Loucy (cell line): ENCODE measurements at regions not wholly inside any gene's neighbourhood (a gene's known extent, or its start where the extent isn't known, plus 50 kb on each side); places are given as distances from the start of the nearest gene placed in this dataset.

Source experiments
- H2AFZ ChIP-seq: fragments of 200-600 bp; sonication (generic); 2 replicates; pipeline ENCODE4 v1.6.0; 2016; ENCODE audit warnings: antibody characterized with exemption, mild to moderate bottlenecking, low read length, moderate library complexity
- H3F3A ChIP-seq: fragments of 200-600 bp; 2 replicates; pipeline ENCODE4 v1.6.0; 2016; ENCODE audit warnings: antibody characterized with exemption, low read depth, mild to moderate bottlenecking
- H3K27me3 ChIP-seq: fragments of 200-600 bp; sonication (generic); 2 replicates; pipeline ENCODE4 v1.6.1; 2014; ENCODE audit warnings: low read length, mild to moderate bottlenecking; ENCODE audit not compliant: insufficient read depth, poor library complexity, severe bottlenecking
- H3K36me3 ChIP-seq: fragments of 200-600 bp; sonication (generic); 2 replicates; pipeline ENCODE4 v1.6.1; 2016; ENCODE audit warnings: low read length; ENCODE audit not compliant: insufficient read depth
- H3K4me1 ChIP-seq: fragments of 200-600 bp; sonication (generic); 2 replicates; pipeline ENCODE4 v1.5.1; 2014; ENCODE audit warnings: low read length, mild to moderate bottlenecking; ENCODE audit not compliant: insufficient read depth, poor library complexity, severe bottlenecking
- H3K4me2 ChIP-seq: fragments of 200-600 bp; sonication (generic); 2 replicates; pipeline ENCODE4 v1.6.0; 2014; ENCODE audit warnings: antibody characterized with exemption, low read length, low read depth, mild to moderate bottlenecking; ENCODE audit not compliant: poor library complexity, severe bottlenecking
- H3K4me3 ChIP-seq: fragments of 200-600 bp; sonication (generic); 2 replicates; pipeline ENCODE4 v1.5.1; 2014; ENCODE audit warnings: low read length, mild to moderate bottlenecking, mixed read lengths; ENCODE audit not compliant: poor library complexity, severe bottlenecking
- H3K79me2 ChIP-seq: fragments of 200-600 bp; sonication (generic); 2 replicates; pipeline ENCODE4 v1.6.1; 2014; ENCODE audit warnings: low read length; ENCODE audit not compliant: insufficient read depth
- H3K9ac ChIP-seq: fragments of 200-600 bp; sonication (generic); 2 replicates; pipeline ENCODE4 v1.6.0; 2014; ENCODE audit warnings: mild to moderate bottlenecking, low read depth, low read length, moderate library complexity; ENCODE audit not compliant: poor library complexity, severe bottlenecking
- H3K9me2 ChIP-seq: fragments of 200-600 bp; sonication (generic); replicated peaks from 2 replicates; pipeline ENCODE4 v1.6.1; 2016; ENCODE audit warnings: low read depth, low read length, mixed read lengths
- H3K9me3 ChIP-seq: fragments of 200-600 bp; sonication (generic); 2 replicates; pipeline ENCODE4 v1.6.1; 2014; ENCODE audit warnings: mild to moderate bottlenecking, antibody characterized with exemption, low read length, low read depth; ENCODE audit not compliant: insufficient read depth
- H4K20me1 ChIP-seq: fragments of 200-600 bp; sonication (generic); 2 replicates; pipeline ENCODE4 v1.6.0; 2014; ENCODE audit warnings: antibody characterized with exemption, low read length, mild to moderate bottlenecking; ENCODE audit not compliant: insufficient read depth, poor library complexity, severe bottlenecking
- EZH2phosphoT487 ChIP-seq: fragments of 200-600 bp; IDR thresholded peaks from 2 replicates; pipeline ENCODE4 v1.6.1; 2018; ENCODE audit warnings: antibody characterized with exemption, mild to moderate bottlenecking, moderate library complexity, borderline replicate concordance
- TF ChIP-seq, protein P1 (sequence below): fragments of 200-600 bp; sonication (generic); conservative IDR thresholded peaks from 2 replicates; pipeline ENCODE4 v1.5.1; 2014; ENCODE audit warnings: mild to moderate bottlenecking, antibody characterized with exemption, low read length

DNA sequence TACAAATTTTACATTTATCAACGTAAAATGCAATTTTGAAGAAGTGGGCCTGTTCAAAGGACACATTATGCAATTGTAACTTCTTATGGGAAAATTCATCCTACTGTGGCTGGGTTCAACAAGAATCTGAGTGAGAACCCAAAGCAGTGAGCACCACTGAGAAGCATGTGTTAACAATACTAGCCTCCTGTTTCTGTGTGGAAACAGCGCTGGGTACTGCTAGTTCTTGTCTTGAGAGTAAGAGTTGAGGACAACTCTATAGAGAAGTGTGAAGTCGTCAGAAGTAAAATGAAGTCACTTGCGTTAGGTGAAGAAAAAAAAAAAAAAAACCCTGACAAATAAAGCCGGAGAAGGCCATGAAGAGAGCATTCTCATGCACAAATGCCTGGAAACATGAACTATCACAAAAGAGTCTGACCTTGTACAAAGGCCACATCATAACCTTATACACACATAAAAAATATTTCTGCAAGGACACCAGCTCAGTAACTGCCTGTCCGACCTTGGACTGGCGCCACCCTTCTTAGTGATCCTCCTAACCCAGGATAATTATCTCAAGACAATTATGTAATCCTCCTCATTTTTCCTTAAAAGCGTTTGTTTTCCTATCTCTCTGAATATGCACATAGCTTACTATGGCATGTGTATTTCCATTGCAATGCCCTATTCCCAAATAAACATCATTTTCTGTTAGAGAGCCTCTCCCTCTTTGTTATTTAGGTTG lies 554.9 kb downstream of the HTR7 start:
- H3K4me3 ChIP-seq, result no peak overlapping the region
- no peak overlapping the region for H2AFZ ChIP-seq
- H4K20me1 ChIP-seq, result no peaks in the 10 kb centered on the region
- H3K79me2 ChIP-seq, result no peaks in the 10 kb centered on the region
- no peaks in the 10 kb centered on the region for H3K36me3 ChIP-seq
- H3K9me2 ChIP-seq, result no peaks in the 10 kb centered on the region
- no peaks in the 10 kb centered on the region for H3F3A ChIP-seq
- no peak for TF ChIP-seq EZH2phosphoT487
- TF ChIP-seq, protein P1, sequence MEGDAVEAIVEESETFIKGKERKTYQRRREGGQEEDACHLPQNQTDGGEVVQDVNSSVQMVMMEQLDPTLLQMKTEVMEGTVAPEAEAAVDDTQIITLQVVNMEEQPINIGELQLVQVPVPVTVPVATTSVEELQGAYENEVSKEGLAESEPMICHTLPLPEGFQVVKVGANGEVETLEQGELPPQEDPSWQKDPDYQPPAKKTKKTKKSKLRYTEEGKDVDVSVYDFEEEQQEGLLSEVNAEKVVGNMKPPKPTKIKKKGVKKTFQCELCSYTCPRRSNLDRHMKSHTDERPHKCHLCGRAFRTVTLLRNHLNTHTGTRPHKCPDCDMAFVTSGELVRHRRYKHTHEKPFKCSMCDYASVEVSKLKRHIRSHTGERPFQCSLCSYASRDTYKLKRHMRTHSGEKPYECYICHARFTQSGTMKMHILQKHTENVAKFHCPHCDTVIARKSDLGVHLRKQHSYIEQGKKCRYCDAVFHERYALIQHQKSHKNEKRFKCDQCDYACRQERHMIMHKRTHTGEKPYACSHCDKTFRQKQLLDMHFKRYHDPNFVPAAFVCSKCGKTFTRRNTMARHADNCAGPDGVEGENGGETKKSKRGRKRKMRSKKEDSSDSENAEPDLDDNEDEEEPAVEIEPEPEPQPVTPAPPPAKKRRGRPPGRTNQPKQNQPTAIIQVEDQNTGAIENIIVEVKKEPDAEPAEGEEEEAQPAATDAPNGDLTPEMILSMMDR, result no peak
- H3K9me3 ChIP-seq, result 0 out of 2 replicates have a peak, but pooled peaks cover 3% of the 10 kb centered on the region
- H3K4me1 ChIP-seq, result no peaks in the 10 kb centered on the region
- no peaks in the 10 kb centered on the region for H3K27me3 ChIP-seq
- no peak overlapping the region for H3K4me2 ChIP-seq
- no peak overlapping the region for H3K9ac ChIP-seq

DNA sequence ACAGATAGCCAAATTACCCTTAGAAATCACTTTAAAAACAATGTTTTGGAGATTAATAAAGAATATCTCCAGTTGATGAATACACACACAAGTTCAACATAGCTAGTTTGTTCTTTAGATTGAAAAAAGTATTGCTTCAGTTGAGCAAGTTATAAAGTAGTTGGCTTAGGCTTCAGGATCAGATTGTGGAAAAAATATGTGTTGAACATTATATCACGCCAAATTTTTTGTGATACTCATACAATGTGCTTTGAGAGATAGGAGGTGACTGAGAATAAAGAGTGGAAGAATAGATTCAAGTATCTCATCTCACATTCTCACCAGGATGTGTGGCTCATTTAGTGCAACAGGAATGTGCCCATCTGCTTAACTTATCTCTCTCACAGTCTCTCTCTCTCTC lies 553.3 kb downstream of the HTR7 start:
- Histone ChIP-seq H3K9ac (no peak overlapping the region), H3K27me3 (no peaks in the 10 kb centered on the region), H3K9me3 (0 out of 2 replicates have a peak, but pooled peaks cover 3% of the 10 kb centered on the region), H2AFZ (no peak overlapping the region), H3K79me2 (no peaks in the 10 kb centered on the region), H3K36me3 (no peaks in the 10 kb centered on the region), H3K4me1 (no peaks in the 10 kb centered on the region), H4K20me1 (no peaks in the 10 kb centered on the region), H3K9me2 (no peaks in the 10 kb centered on the region), H3F3A (no peaks in the 10 kb centered on the region), H3K4me2 (no peak overlapping the region), H3K4me3 (no peak overlapping the region)
- no peak for TF ChIP-seq EZH2phosphoT487
- TF ChIP-seq, protein P1, result no peak

DNA sequence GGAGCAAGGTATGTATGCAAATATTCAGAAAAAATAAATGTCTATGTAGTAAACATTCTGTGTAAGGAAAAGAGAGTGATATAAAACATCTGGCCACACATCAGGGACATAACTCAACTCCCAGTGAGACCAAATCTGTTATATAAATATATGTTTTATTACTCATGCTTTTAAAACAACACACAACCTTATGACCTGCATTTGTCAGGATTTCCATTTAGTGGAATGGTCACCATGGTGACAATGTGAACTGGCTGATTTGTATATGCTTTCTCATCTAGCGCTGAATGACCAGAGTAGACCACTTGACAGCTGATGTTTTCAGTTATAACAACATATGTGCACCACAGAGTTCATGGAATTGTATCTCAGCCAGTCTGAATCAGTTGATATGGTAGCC lies 551.7 kb downstream of the HTR7 start:
- no peak for TF ChIP-seq EZH2phosphoT487
- TF ChIP-seq, protein P1, result no peak
- Histone ChIP-seq H3K4me2 (no peak overlapping the region), H3K4me3 (no peak overlapping the region), H3K79me2 (no peaks in the 10 kb centered on the region), H3K36me3 (no peaks in the 10 kb centered on the region), H2AFZ (no peak overlapping the region), H4K20me1 (no peaks in the 10 kb centered on the region), H3K9me2 (no peaks in the 10 kb centered on the region), H3K27me3 (no peaks in the 10 kb centered on the region), H3K9me3 (no peaks in the 10 kb centered on the region), H3K9ac (no peak overlapping the region), H3K4me1 (no peaks in the 10 kb centered on the region), H3F3A (no peaks in the 10 kb centered on the region)
